ENCODE measurements at regions not wholly inside any gene's neighbourhood (a gene's known extent, or its start where the extent isn't known, plus 50 kb on each side); places are given as distances from the start of the nearest gene placed in this dataset.
"Not testable (repeated sequence)": the region's sequence is repeated elsewhere in the genome, so short reads cannot be mapped to it uniquely, and the experiment has no call there.

DNA sequence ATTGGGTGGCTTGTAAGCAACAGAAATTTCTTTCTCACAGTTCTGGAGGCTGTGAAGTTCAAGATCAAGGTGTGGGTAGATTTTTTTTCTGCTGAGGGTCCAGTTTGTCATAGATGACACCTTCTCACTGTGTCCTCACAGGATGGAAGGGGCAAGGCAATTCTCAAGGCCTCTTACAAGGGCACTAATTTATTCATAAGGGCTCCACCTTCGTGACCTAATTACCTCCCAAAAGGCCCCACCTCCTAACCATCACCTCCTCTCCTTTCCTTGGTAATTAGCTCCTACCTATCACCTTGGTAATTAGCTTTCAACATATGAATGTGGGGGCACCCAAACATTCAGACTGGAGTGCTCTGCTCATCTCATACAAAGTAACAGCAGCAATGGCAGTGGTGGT is 92.3 kb upstream of the CD44 start:
- TF ChIP-seq CTCF (IDR thresholded peaks at IDR 0.05; ENCODE audit: borderline replicate concordance, control extremely low read depth, extremely low read depth, insufficient read depth, missing control alignments), result no peak
- in situ Hi-C loops (cut with MboI; ENCODE audit: low sequenced_read_pairs, unreplicated experiment), result no loop called here

DNA sequence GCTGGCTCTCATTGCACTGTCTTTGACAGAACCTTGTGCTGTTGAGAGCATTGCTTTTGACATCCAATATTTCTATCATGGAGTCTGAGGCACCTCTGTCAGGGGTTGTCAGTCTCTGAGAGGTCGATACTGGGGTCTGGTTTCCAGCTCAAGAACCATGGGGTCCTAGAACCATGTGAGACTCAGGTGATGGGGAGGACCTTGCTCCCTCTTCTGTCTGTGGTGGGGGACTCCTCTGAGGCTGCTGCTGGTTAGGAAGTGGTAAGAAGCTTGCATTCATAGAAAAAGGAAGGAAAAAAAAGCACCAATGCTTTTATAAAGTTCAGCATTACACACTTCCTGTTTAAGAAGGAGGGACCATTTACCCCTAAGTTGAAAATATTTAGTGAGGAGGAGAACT is 91.8 kb upstream of the CD44 start:
- no peak for DNase-seq (ENCODE audit: low spot score)
- no peak for TF ChIP-seq CTCF (IDR thresholded peaks at IDR 0.05; ENCODE audit: borderline replicate concordance, control extremely low read depth, extremely low read depth, insufficient read depth, missing control alignments)
- in situ Hi-C loops (cut with MboI; ENCODE audit: low sequenced_read_pairs, unreplicated experiment), result no loop called here

More for the DNA sequence above, 92.3 kb upstream of the CD44 start:
- no peak for DNase-seq (ENCODE audit: low spot score)

GRCh38 chr11:35047769-35048168 is 91.2 kb upstream of the CD44 start:
- TF ChIP-seq CTCF (IDR thresholded peaks at IDR 0.05; ENCODE audit: borderline replicate concordance, control extremely low read depth, extremely low read depth, insufficient read depth, missing control alignments), result no peak
- in situ Hi-C loops (cut with MboI; ENCODE audit: low sequenced_read_pairs, unreplicated experiment), result no loop called here
- DNase-seq (ENCODE audit: low spot score), result no peak

DNA sequence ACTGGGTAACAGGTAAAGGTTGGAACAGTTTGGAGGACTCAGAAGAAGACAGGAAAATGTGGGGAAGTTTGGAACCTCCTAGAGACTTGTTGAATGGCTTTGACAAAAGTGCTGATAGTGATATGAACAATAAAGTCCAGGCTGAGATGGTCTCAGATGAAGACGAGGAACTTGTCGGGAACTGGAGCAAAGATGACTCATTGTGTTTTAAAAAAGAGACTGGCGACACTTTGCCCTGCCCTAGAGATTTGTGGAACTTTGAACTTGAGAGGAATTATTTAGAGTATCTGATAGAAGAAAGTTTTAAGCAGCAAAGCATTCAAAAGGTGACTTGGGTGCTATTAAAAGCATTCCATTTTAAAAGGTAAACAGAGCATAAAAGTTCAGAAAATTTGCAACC is 90.6 kb upstream of the CD44 start:
- DNase-seq (ENCODE audit: low spot score); in situ Hi-C loops (cut with MboI; ENCODE audit: low sequenced_read_pairs, unreplicated experiment): not testable (repeated sequence)

GRCh38 chr11:35049859-35050531 is 89.0 kb upstream of the CD44 start:
- DNase-seq (ENCODE audit: low spot score), result no peak
- no peak for TF ChIP-seq CTCF (IDR thresholded peaks at IDR 0.05; ENCODE audit: borderline replicate concordance, control extremely low read depth, extremely low read depth, insufficient read depth, missing control alignments)
- in situ Hi-C loops (cut with MboI; ENCODE audit: low sequenced_read_pairs, unreplicated experiment), result no loop called here

DNA sequence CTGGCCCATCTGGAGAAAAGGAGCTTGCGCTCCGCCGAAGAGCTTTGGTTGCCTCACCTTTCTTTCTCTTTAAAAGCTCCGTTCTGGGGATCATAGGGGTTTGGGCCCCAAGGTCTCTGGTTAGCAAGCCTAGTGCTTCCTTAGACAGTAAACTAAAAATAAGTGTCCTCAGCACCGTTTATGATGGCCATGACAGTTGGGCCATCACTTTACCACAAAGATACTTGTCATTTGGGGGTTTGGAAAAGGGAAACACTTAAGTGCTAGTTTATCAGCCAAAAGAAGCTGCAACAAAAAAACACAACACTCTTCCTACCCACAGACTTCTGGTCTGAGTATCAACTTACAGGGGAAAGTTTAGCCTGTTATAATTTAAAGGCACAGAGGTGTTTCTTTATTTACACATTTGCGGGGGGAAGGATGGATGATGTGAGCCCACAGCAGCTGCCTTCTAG is 88.4 kb upstream of the CD44 start:
- DNase-seq (ENCODE audit: low spot score), result no peak

More for the DNA sequence above, 88.4 kb upstream of the CD44 start:
- no peak for TF ChIP-seq CTCF (IDR thresholded peaks at IDR 0.05; ENCODE audit: borderline replicate concordance, control extremely low read depth, extremely low read depth, insufficient read depth, missing control alignments)
- in situ Hi-C loops (cut with MboI; ENCODE audit: low sequenced_read_pairs, unreplicated experiment), result no loop called here

All from GM13976 (cell line).